PC-3 (cell line): ENCODE measurements at regions not wholly inside any gene's neighbourhood (a gene's known extent, or its start where the extent isn't known, plus 50 kb on each side); places are given as distances from the start of the nearest gene placed in this dataset.

Experiments used
- EZH2phosphoT487 ChIP-seq: fragments of 300-600 bp; sonication (generic); IDR thresholded peaks from 2 replicates; pipeline ENCODE4 v1.6.1; 2018; ENCODE audit warnings: mild to moderate bottlenecking, antibody characterized with exemption, low read length, borderline replicate concordance
- TF ChIP-seq, protein P1 (sequence below): fragments of 300-600 bp; sonication (generic); conservative IDR thresholded peaks from 2 replicates; pipeline ENCODE4 v1.5.1; 2017; ENCODE audit warnings: antibody characterized with exemption, low read depth, mild to moderate bottlenecking, low read length

DNA sequence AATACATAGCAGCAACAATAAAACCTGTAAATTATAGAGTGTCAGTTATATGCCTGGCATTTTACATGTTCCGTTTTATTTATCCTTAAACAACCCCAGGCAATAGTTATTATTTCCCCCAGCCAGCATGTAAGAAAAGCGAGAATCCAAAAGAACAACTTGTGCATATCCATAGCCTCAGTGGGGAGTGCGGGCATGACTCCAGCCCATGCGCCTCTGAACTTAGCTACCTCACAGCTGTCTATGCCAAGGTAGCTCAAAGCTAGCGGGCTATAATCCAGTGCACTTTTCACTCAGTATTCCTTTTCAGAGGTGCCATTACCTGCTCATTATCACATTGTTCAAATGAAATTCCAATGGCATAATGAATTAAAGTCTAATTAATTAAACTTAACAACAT lies 257.3 kb upstream of the EDNRA start:
- TF ChIP-seq, protein P1, sequence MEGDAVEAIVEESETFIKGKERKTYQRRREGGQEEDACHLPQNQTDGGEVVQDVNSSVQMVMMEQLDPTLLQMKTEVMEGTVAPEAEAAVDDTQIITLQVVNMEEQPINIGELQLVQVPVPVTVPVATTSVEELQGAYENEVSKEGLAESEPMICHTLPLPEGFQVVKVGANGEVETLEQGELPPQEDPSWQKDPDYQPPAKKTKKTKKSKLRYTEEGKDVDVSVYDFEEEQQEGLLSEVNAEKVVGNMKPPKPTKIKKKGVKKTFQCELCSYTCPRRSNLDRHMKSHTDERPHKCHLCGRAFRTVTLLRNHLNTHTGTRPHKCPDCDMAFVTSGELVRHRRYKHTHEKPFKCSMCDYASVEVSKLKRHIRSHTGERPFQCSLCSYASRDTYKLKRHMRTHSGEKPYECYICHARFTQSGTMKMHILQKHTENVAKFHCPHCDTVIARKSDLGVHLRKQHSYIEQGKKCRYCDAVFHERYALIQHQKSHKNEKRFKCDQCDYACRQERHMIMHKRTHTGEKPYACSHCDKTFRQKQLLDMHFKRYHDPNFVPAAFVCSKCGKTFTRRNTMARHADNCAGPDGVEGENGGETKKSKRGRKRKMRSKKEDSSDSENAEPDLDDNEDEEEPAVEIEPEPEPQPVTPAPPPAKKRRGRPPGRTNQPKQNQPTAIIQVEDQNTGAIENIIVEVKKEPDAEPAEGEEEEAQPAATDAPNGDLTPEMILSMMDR = no peak
- TF ChIP-seq EZH2phosphoT487 = no peak
